SK-N-MC (cell line): ENCODE measurements at regions not wholly inside any gene's neighbourhood (a gene's known extent, or its start where the extent isn't known, plus 50 kb on each side); places are given as distances from the start of the nearest gene placed in this dataset.
A peak's percentile ranks its signal among the peaks of the same experiment; 100 is the strongest.

Experiments
- DNase-seq: peaks from one replicate; pipeline ENCODE4 v3.0.0-alpha.2; 2011; ENCODE audit warnings: low read depth, low spot score
- H3K27ac ChIP-seq: fragments of 200-600 bp; sonication (generic); 2 replicates; pipeline ENCODE4 v1.5.1; 2016; ENCODE audit warnings: mixed run types
- H3K36me3 ChIP-seq: fragments of 200-600 bp; sonication (generic); 2 replicates; pipeline ENCODE4 v1.6.1; 2017; ENCODE audit warnings: antibody characterized with exemption, low read length, mixed read lengths; ENCODE audit not compliant: insufficient read depth
- H3K4me3 ChIP-seq: fragments of 200-600 bp; sonication (generic); 2 replicates; pipeline ENCODE4 v1.5.1; 2016
- H3K9ac ChIP-seq: fragments of 200-600 bp; sonication (generic); 2 replicates; pipeline ENCODE4 v1.8.0; 2017; ENCODE audit warnings: mixed run types, mixed read lengths; ENCODE audit not compliant: insufficient read length
- H3K9me3 ChIP-seq: fragments of 200-600 bp; sonication (generic); 2 replicates; pipeline ENCODE4 v1.6.1; 2017; ENCODE audit warnings: low read depth, mild to moderate bottlenecking, antibody characterized with exemption, low read length, moderate library complexity, mixed read lengths
- EZH2 ChIP-seq: fragments of 200-600 bp; sonication (generic); IDR thresholded peaks from one replicate; pipeline ENCODE4 v1.6.1; 2017; ENCODE audit warnings: antibody characterized with exemption
- FOXP2 ChIP-seq: optimal IDR thresholded peaks from 2 replicates; pipeline ENCODE3; 2011; ENCODE audit warnings: mild to moderate bottlenecking, moderate library complexity; ENCODE audit not compliant: insufficient read depth; ENCODE audit errors: extremely low read length, control extremely low read depth
- POLR2AphosphoS5 ChIP-seq: IDR thresholded peaks from 2 replicates; pipeline ENCODE4 v1.6.1; 2012; ENCODE audit warnings: mild to moderate bottlenecking, low read depth, low read length, borderline replicate concordance

DNA sequence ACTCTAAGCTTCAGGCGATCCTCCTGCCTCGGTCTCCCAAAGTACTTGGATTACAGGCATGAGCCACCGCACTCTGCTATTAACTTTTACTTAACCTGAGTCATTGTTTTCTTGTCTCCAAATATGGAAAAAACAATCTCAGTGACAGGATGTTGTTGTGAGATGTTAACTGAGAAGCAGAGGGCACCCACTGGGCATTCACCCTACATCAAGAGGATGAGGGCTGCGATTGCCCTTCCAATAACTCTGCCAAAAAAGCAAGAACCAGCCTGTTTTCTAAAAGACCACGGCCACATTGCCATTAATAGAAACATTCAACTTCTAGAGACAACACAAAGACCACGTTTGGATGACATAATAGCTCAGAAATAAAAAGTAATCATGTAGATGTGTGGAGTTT is 107.6 kb upstream of the SGK1 start:
- Histone ChIP-seq H3K9me3 (no peaks in the 10 kb centered on the region), H3K9ac (no peak overlapping the region), H3K4me3 (no peak overlapping the region), H3K36me3 (no peaks in the 10 kb centered on the region), H3K27ac (no peak overlapping the region)
- TF ChIP-seq EZH2, result no peak
- no peak for TF ChIP-seq POLR2AphosphoS5
- no peak for TF ChIP-seq FOXP2
- DNase-seq, result no peak

GRCh38 chr6:134424798-134425170 is 106.9 kb upstream of the SGK1 start:
- Histone ChIP-seq H3K27ac (no peak overlapping the region), H3K9me3 (no peaks in the 10 kb centered on the region), H3K4me3 (no peak overlapping the region), H3K9ac (no peak overlapping the region), H3K36me3 (no peaks in the 10 kb centered on the region)
- no peak for DNase-seq
- no peak for TF ChIP-seq FOXP2

- Histone ChIP-seq H3K9ac (no peak overlapping the region), H3K9me3 (no peaks in the 10 kb centered on the region), H3K36me3 (no peaks in the 10 kb centered on the region), H3K4me3 (no peak overlapping the region), H3K27ac (peak overlapping the region; percentile 9; the same call in 1 of the 2 replicates)
- TF ChIP-seq POLR2AphosphoS5 (no peak), FOXP2 (no peak), EZH2 (no peak)
- DNase-seq, result no peak
Measured at GRCh38 chr6:134424165-134424797, 106.4 kb upstream of the SGK1 start.

DNA sequence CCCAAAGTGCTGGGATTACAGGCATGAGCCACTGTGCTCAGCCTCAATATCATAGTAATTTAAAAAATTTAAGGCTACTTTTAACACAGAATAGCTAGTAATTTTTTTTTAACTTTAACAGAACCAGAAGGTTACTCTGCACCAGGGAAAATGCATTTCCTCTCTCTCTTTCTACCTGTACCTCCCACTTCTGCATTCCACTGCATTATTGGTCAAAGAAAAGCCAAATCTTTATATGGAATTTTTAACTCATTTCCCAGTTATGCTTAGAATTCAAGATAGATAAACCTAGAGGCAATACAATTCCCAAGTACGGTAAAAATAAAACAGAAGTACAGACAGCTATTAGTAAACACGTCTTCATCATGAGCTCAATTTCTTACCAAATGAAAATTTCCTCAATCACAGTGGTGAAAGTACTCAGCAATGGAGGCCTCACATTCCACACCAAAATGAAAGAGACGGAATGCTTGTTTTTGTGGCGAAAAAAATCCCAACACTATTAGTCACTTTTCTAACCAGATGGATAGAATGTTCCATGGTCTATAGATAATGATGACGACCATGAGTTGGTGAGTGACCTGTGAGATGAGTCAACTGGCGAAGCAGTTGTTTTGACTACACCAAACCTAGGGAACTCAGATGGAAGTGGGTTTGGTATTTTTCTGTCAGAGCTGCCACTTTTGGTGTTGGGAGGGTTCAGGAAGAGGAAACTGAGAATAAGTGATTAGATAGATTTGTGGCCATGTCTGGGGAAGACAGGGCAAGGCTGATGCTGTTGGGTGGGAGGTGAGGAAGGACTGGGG is 104.7 kb upstream of the SGK1 start:
- TF ChIP-seq EZH2 (no peak), FOXP2 (no peak), POLR2AphosphoS5 (no peak)
- no peak overlapping the region for H3K27ac ChIP-seq
- H3K9ac ChIP-seq, result no peak overlapping the region
- no peak overlapping the region for H3K4me3 ChIP-seq
- H3K9me3 ChIP-seq, result no peaks in the 10 kb centered on the region
- DNase-seq, result no peak
- H3K36me3 ChIP-seq, result no peaks in the 10 kb centered on the region

GRCh38 chr6:134421501-134421900 is 103.6 kb upstream of the SGK1 start:
- Histone ChIP-seq H3K27ac (no peak overlapping the region), H3K9me3 (no peaks in the 10 kb centered on the region), H3K4me3 (no peak overlapping the region), H3K36me3 (no peaks in the 10 kb centered on the region), H3K9ac (no peak overlapping the region)
- no peak for DNase-seq
- TF ChIP-seq EZH2 (no peak), FOXP2 (no peak), POLR2AphosphoS5 (no peak)

GRCh38 chr6:134420614-134421181 is 102.8 kb upstream of the SGK1 start:
- H3K36me3 ChIP-seq, result no peaks in the 10 kb centered on the region
- H3K9me3 ChIP-seq, result no peaks in the 10 kb centered on the region
- TF ChIP-seq POLR2AphosphoS5 (no peak), FOXP2 (no peak), EZH2 (no peak)
- H3K4me3 ChIP-seq, result no peak overlapping the region
- DNase-seq, result no peak
- no peak overlapping the region for H3K9ac ChIP-seq
- H3K27ac ChIP-seq, result no peak overlapping the region

GRCh38 chr6:134419716-134420115 is 101.8 kb upstream of the SGK1 start:
- Histone ChIP-seq H3K36me3 (no peaks in the 10 kb centered on the region), H3K9ac (no peak overlapping the region), H3K4me3 (no peak overlapping the region), H3K9me3 (no peaks in the 10 kb centered on the region), H3K27ac (no peak overlapping the region)
- DNase-seq, result no peak
- no peak for TF ChIP-seq EZH2
- TF ChIP-seq POLR2AphosphoS5, result no peak
- TF ChIP-seq FOXP2, result no peak

DNA sequence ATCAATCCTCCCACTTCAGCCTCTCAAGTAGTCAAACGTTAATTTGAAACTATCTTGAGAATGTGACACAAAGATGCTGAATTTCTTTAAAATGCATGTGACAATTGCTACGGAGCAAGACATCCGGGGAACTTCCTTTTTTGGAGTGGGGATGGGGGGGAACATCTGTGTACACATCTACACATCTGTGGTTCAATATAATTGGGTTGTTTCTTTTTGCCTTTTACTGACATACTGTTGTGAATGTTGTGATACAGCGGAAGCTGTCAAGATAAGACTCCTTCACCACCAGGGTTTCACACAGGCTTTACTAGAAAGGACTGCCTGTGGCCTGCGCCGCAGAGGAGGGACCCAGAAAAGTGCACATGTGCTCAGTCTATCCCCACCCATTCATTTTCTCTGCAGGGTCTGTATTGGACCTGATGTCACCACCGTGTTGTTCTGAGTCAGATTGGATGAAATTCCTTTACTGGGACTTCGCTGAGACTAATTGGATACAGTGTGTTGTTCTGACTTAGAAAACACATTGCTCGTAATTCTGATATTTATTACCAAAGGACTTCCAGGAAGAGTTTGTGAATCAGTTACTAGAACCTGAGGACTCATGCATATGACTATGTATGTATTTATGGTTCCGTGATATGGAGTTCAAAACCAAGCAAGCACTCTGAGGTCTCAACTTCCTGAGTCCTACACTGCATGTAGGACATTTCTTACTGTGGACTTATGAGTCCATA is 98.7 kb upstream of the SGK1 start:
- TF ChIP-seq POLR2AphosphoS5 (no peak), EZH2 (no peak), FOXP2 (no peak)
- Histone ChIP-seq H3K36me3 (no peaks in the 10 kb centered on the region), H3K27ac (no peak overlapping the region), H3K4me3 (no peak overlapping the region), H3K9me3 (no peaks in the 10 kb centered on the region), H3K9ac (no peak overlapping the region)
- DNase-seq, result no peak

DNA sequence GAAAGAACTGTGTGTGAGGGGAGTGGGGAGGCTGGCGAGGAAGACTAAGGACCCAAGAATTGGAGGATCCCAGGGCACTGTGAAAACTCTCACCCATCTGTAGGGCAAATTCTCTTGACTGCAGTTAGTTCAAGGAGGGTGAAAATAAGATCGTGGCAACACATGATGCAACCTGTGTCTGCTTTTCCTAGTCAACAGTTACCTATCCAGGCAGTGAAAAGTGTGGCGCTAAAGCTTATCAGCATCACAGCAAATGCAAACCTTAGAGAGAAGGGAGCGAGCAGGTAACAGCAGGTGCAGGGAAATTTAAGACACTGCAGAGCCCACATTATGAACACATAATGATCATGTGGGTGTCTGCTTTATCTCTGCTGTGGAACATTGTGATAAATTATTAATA is 97.7 kb upstream of the SGK1 start:
- Histone ChIP-seq H3K27ac (no peak overlapping the region), H3K4me3 (no peak overlapping the region), H3K36me3 (no peaks in the 10 kb centered on the region), H3K9ac (no peak overlapping the region), H3K9me3 (no peaks in the 10 kb centered on the region)
- TF ChIP-seq FOXP2 (no peak), EZH2 (no peak), POLR2AphosphoS5 (no peak)
- DNase-seq, result no peak
